Stimulated activated CD8-positive, alpha-beta memory T cell treated with anti-CD3 and anti-CD28 coated beads, Interleukin-15, amount 100 ng/mL, for 48 hours (primary cell): ENCODE measurements at regions not wholly inside any gene's neighbourhood (a gene's known extent, or its start where the extent isn't known, plus 50 kb on each side); places are given as distances from the start of the nearest gene placed in this dataset.

ENCODE experiments used
- DNase-seq, 2 donors: peaks; one replicate each; pipeline ENCODE4 v3.0.0-alpha.2; 2020; ENCODE audit warnings: low read depth in 2 of 2

DNA sequence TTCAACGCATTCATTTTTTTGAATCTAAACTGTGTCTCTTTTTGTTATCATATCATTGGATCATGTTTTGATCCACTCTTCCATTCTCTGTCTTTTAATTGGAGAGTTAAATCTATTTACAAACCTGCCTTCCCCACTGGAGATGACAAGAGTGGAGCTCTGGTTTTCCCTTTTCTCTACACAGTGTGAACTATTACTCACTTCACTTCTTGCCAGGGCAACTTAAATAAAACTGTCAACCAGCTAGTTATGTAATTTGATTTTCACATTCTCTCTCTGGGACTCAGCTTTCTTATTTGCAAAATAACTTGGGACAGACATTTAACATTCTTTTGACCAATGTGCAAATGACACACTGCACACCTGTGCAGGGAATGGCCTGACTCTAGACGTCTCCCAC lies 230.8 kb upstream of the CST7 start:
- DNase-seq: no peak

DNA sequence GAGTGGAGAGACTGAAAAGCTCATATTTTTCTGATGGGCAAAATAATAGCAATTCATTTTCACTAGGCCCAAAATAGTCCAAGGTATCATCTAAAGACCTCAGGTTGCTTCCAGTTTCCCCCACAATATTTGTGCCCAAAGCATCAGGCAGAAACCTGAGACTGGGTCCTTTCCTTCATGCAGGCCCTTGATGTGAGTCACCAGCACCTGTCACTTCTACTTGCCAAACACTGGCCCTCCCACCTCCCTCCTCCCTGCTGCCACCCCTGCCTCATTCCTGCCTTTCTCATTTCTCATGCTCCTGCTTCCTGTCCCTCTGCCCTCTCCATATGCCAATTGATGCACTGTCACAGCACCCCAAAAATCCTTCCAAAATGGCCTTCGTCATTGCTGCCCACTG lies 230.4 kb upstream of the CST7 start:
- no peak for DNase-seq

DNA sequence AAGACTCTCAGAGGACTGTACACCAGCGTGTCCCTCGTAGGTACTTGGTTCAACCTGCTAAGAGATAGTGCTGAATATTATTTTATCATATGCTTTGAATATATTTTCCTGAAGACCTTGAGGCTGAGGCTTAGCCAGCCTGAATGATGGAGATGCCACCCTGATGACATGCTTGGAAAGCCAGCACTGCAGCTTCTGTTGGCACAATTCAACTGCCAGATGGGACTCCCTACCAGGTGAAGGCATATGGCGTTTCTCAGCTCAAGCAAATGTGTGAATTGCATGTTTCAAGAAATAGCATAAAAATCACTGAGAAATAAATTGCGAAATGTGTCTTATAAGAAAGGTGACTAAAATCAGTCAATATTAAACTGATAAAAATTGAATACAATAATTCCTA lies 228.1 kb upstream of the CST7 start:
- DNase-seq: no peak

DNA sequence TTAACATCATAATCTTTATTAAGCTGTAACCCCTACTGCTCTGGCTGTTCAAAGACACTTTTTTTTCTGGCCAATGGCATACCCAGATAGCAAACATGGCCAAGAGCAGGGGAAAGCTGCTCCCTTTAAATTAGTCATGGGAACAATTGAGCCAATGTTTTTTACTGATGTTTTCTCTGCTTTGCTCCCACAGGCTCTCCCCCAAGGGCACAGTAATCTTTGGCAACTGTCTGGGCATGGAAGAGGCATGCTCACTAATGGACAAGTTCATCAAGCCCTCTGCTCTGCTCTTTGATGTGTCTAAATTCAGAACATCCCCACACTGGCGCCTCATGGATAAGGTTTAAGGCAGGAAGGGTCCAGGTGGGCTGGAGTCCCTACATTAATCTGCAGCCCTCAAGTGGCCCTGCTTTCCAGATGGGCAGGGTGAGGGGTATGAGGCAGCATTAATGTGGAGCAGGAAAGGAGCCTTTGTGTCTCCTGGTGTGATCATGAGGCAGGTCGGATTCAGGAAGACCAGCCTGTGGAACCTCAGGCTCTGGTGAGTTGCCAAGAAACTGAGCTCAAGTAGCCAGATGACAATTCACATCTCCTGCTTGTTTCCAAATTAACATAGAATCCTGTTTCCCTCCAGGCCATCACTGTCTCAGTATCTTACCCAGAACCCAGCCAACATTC lies 227.0 kb upstream of the CST7 start:
- DNase-seq: no peak

DNA sequence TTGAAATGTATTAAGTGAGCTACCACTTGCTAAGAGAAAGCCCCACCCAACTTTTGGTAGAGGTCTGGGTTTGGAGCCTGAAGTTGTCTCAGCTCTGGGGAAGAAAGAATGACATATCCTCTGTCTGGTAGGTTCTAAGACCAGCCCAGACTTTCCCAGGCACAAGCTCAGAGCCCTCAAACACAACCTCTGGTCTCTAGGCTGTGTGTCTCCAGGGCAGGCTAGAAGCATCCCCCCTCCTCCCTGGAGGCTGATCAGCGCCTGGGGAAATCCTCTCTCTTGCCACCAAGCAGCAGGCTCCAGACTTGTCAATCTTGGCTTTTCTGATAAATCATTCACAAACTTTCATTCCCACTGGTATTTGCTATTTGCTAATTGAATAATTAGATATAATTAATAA lies 226.5 kb upstream of the CST7 start:
- no peak for DNase-seq

DNA sequence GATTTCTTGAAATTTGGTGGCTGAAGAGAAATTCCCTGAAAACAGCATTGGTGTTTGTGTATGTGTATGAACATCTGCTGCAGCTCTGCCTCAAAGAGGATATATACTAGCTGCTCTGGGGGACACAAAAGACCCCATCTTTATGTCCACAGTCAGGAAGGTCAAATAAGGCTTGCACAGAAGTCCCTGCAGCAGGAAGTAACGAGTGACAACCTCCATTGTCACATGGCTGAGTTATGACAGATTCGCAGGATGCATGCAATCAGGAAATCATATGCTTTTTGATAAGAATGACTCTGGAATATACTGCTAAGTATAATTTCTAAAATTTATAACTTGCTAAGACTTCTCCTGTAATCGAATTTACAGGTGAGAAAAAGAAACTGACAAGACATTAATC lies 225.9 kb upstream of the CST7 start:
- DNase-seq: no peak

DNA sequence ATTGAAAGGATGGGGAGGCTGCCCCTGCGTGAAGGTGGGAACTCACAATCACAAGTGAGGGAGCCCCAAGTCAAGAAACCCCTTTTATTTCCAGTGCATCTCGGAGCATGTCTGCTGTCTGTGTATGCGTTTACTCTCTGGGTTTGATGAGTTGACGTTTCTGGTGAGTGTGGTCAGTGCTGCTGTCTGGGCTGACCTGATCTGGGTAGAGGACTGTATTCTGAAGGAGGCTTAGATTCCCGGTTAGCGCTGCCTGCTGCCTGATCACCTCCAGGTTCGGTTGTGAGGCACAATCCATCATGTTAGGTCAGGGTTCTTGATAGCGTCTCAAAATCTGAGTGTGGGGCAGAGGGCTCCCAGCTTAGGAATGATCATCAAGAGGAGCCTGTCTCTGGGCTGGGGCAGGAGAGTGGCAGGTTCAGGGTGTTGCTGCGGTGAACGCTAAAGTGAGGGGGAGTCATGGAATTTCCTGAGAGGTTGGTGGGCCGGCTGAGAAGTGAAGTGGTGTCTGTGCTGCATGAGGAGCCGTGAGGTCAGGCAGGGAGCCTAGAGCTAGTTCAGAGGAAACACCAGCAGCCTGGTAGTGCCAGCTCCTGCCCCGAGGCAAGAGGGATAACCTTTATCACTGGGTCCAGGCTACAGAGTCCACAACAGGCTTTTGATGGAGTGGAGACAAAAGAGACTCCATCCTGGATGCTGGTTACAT lies 225.3 kb upstream of the CST7 start:
- DNase-seq: no peak

DNA sequence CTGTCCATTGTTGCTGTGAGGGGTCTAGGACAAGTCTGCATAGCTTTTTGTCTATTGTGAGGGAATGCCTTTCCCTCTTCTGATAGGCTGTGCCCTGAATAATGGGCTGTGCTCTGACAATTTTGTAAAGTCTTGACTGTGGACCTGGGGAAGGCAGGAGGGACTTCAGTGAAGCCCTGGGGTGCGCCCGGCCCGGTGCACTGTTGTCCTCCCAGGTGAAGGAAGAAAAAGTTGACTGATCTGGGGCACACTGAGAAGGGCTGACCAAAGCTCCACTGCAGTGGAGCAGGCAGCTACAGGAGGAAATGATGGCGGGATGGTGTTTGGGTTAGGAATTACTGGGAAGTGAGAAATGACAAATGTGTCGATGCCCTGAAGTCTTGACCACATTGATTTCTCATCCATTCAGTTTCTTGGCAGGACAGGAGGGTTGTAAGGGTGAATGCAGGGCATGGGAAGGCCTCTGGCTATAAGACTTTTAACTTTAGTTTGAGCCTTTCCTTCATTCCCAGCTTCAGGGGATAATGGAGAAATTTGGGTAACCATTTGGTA lies 224.0 kb upstream of the CST7 start:
- no peak for DNase-seq

DNA sequence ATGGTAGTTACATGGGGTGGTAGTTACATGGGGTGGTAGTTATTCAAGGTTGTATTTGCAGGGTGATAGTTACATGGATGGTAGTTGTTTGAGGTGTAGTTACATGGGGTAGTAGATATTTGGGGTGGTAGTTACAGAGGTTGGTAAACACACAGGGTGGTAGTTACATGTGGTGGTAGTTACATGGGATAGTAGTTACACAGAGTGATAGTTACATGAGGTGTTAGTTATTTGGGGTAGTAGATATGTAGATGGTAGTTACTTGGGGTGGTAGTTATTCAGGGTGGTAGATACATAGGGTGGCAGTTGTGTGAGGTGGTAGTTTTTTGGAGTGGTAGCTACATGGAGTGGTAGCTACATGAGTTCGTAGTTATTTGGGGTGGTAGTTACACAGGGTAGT lies 221.3 kb upstream of the CST7 start:
- no peak for DNase-seq

DNA sequence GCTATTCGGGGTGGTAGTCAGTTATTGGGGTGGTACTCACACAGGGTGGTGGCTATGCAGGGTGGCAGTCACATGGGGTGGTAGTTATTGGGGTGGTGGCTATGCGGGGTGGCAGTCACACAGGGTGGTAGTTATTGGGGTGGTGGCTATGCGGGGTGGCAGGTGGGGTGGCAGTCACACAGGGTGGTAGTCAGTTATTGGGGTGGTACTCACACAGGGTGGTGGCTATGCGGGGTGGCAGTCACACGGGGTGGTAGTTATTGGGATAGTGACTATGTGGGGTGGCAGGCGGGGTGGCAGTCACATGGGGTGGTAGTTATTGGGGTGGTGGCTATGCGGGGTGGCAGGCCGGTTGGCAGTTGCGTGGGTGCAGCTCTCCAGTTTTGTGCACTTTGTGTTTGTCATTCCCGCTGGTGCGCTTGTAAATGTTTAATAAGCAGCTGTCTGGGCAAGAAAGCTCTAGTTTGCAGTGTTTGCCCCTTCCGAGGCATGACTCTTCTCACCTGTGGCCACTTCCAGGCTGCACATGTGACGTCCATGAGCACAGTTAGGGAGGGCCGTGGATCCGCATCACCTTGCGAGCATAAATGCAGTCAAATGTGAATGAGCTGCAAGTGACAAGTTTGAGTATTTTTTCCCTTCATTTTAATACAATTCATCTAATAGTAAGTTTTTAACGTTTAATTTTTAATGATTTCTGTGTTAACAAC lies 219.0 kb upstream of the CST7 start:
- DNase-seq: no peak

DNA sequence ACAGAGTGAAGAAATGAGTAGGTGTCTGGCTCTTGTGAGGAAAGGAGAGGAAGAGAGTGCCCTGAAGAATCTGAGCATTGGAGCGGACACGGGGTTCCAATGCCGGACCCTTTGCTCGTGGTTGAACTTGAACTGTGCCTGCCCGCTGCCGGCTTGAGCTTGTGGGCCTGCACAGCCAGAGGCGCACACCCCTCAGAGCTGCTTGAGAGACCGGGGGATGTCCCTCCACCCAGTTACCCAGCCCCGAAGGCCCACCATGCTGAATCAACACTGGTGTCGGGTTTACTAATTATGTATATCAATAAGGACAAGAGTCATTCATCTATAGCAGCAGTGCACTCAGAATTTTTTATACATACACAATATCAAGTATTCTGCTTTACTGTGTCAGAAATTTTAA lies 218.3 kb upstream of the CST7 start:
- DNase-seq: no peak

DNA sequence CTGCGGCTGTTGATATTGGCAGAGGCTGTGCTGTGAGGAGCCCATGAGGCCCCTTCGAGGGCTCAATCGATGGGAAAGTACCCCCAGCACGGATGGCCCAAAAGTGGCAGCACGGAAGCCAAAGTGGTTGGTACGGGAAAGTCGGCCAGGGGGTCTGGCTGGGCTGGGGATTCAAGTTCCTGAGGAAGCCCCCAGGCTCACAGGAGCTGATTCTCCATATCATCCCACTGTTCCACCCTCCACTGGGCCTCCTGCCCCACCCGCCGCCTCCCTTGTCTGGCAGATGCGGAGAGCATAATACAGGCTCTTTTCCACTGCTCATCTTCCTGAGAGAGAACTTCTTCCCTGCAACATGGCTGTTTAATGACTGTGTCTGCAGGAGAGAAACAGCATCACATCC lies 217.8 kb upstream of the CST7 start:
- no peak for DNase-seq

DNA sequence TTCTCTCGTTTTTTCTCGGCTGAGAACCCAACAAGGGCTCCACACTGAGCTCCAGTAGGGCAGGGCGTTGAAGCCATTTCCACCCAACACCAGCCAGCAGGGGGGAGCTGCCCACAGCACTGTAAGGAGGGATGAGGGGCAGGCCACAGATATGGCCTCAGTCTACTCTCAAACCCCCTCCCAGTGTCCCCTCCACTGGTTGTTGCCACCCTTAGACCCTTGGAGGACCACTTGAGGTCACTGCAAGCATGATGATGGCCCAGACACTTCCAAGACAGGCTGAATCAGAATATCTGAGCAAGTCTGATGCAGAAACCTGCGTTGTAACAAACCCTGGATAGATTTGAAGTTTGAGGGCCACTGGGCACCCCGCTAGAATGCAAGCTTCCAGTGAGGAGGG lies 217.0 kb upstream of the CST7 start:
- DNase-seq: no peak

DNA sequence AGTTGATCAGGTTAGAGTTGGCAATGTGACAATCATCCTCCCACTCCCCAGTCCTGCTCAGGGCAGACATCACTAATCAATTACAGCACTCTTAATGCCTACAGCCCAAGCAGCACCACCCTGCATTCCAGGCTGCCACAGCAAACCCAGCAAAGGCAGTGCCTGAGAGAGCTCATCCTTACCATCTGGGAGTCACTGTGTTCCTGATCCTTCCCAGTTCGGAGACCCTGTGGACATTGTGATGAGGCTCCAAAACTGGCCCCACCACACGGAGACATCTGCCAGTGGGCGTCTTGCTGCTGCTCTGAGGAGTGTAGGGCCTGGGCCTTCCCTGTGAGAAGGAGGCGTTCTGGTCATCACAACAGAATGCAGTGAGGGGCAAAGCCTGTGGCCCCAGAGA lies 216.5 kb upstream of the CST7 start:
- no peak for DNase-seq

DNA sequence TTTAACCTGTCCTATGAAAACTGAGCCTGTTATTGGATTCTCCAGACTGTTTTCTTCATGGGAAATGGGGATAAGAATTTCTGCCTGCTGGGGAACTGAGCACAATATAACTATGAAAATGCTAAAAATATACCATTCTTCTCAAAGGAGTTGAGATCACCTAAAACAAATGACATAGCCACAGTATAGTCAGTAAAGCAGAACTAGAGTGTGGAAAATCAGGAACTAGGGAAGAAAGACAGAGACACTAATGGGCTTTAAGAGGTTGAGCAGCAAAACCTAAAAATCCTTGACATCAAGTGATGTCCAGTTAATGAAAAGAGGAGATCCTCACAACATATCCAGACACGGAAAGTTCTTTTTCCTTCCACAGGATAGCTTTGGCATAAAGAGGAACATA lies 215.7 kb upstream of the CST7 start:
- DNase-seq: no peak

DNA sequence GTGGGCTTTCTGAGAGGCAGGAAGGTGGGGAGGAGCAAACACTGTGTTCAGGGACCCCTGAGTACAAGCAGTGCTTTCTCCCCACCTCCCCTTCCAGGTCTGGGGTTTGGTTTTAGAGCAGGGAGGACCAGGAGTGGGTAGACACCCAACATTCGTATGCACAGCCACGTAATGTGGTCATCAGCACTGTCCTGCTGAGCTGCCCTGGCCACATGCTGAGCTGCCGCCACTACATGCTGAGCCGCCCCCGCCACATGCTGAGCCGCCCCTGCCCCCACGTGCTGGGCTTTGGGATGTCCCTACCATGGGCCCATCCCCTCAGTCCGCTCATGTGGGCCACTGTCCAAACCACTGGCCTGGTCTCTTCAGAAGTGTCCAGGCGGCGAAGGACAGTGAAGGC lies 214.9 kb upstream of the CST7 start:
- no peak for DNase-seq

DNA sequence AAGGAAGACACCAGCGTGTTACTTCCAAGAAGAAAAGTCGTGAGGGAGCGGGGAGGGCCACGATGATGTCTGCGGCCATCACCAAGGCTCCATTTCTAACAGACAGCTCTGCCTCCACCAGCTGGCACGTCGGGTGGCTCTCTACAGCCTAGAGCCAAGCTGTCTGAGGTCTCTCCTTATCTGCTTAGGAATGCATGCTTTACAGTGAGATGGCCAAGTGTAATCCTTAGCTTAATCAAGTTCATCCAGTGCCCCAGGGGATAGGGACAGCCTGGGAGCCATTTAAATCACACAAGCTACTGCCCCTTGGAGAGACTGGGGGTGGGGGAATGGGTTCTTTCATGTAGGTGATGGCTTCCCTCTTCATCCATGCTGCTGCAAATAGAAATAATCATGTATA lies 213.8 kb upstream of the CST7 start:
- DNase-seq: no peak

DNA sequence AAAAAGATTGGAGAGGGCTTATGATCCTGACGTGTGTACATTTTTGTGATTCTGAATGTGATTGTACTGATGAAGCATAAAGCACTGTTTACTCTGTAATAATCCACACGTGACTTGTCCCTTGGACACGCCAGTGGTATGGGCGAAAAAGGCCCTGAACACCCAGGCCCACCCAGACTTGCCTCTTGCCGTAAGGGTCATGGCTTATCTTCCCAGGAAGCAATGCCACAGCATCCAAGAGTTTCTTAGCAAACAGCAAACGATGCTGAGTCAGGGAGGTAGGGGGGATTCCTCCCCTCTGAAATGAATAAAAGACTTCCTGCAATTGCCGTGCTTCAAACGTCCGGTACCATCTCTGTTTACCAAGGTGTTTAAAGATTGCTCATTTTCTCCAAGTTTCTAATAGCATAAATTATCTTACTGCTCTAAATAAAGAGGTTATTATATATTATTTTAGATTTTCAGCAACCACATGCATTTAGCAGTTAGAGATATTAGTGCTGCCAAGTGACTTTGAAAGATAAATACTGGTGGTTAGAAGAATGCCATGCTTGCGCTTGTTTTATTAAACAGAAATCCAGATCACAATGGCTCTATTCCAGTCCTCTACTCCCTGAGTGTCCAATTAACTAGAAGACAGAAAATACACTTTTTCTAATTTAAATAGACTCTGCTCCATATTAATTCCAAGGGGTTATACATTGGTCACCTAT lies 212.8 kb upstream of the CST7 start:
- DNase-seq: no peak

DNA sequence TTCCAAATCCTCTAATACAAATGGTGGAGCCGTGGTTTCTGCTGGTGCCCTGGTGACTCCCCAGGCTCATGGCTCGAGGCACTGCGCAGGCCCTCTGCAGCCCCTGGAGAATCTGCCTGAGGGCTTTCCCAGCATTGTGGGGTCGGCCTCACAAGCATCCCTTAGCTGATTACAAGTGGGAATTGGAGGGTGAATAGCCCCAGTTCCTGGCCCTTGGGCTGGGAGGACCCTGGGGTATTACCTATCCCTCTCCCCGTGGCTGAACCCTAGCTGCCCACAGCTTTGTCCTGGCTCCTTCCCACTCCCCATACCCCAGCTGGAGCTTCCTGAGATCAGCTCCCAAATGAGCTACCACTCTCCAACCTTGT lies 212.2 kb upstream of the CST7 start:
- DNase-seq: no peak

DNA sequence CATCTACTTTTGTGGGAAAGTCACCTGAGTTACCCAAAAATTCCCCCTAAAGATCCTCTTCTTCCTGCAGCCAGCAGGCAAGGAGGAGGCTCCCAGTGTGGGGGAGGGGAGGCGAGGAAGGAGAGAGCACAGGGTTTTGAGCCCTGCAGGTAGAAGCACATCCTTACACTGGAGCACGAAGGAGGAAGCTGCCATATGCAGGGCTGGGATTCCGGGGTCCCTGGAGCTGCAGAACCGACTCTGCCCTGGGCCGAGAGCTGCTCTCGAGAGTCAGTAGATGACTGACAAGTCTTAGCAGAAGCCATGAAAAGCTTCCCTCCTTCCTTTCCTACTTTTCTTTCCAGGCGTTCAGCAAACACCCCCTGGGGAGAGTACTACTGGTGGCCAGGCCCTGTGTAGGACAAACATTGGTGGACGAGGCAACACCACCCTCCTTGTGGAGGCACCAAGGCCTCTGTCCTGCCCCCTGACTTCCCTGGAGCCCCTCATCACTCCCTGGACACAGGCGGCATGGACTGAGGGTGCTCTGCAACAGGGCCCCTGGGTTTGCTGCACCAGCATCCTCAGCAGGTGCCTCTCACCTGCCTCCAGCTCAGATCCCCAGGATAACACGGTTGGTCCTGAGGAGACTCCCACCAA lies 211.7 kb upstream of the CST7 start:
- DNase-seq: no peak

DNA sequence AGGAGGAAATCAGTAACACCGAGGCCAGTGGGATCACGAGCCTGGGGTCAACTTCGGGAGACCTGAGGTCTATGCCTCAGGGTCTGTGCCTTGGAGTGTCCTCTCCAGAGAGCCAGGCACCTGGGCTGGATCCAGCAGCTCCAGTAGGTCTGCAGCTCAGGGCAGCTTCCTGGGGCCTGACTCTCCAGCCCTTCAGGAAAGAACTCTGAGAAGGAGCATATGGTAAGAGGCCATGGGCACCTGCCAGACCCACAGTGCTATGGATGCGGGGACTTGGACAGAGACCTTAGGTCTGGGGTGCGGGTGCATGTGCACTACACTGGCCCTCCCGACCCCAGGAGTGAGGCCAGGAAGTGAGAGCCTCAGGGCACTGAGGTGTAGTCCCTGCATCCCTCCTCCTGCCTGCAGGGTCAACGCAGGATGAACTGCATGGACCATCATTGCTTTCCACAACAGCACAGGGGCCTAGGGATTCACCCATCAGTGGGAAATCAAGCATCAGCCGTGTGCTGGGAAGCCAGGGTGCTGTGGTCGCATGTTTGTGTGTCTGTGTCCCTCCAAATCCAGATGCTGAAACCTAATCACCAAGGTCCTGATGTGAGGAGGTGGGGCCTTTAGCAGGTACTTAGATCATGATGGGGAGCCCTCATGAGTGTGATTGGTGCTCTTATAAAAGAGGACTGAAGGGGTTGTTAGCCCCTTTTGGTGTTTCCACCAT lies 210.9 kb upstream of the CST7 start:
- no peak for DNase-seq
